ENCODE measurements at regions not wholly inside any gene's neighbourhood (a gene's known extent, or its start where the extent isn't known, plus 50 kb on each side); places are given as distances from the start of the nearest gene placed in this dataset.
"Not testable (repeated sequence)": the region's sequence is repeated elsewhere in the genome, so short reads cannot be mapped to it uniquely, and the experiment has no call there.

DNA sequence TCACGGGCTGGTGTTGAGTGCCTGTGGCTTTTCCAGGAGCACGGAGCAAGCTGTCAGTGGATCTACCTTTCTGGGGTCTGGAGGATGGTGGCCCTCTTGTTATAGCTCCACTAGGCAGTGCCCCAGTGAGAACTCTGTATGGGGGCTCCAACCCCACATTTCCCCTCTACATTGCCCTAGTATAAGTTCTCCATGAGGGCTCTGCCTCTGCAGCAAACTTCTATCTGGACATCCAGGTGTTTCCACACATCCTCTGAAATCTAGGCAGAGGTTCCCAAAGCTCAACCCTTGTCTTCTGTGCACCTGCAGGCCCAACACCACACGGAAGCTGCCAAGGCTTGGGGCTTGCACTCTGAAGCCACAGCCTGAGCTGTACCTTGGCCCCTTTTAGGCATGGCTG, 157.3 kb downstream of the MRPL39 start (continued):
- no peak for TF ChIP-seq ZC3H11A (IDR thresholded peaks at IDR 0.05)
- TF ChIP-seq CEBPB (IDR thresholded peaks at IDR 0.05), result no peak

DNA sequence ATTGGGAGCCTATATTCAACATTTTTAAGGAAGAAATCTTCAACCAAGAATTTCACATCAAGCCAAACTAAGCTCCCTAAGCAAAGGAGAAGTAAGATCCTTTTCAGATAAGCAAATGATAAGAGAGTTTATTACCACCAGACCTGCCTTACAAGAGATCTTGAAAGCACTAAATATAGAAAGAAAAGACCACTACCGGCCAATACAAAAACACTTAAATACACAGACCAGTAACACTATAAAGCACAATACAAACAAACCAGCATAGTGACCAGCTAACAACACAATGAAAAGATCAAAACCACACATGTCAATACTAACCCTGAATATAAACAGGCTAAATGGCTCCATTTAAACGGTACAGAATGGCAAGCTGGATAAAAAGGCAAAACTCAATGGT, 165.4 kb downstream of the MRPL39 start:
- FAIRE-seq, result no peak
- ChIA-PET POLR2A (no interaction called here), CTCF (no interaction called here)
- Histone ChIP-seq H3K4me2 (no peak overlapping the region), H3K4me3 (no peak overlapping the region), H3K27ac (no peak overlapping the region), H3K4me1 (no peaks in the 10 kb centered on the region), H3K9me3 (no peaks in the 10 kb centered on the region)
- TF ChIP-seq CHD4 (IDR thresholded peaks at IDR 0.05; ENCODE audit: borderline replicate concordance), result no peak
- WGBS (ENCODE audit: missing lambda C conversion rate), result 3% methylated on average over 2 of the region's 2 CpGs
- ATAC-seq, result no peak
- no peak for DNase-seq (ENCODE audit: low read depth in 1 of 2, low spot score in 1 of 2)

GRCh38 chr21:25437465-25437864, 169.8 kb downstream of the MRPL39 start:
- DNase-seq (ENCODE audit: low read depth in 1 of 2, low spot score in 1 of 2); CTCF ChIA-PET; H3K9me3 ChIP-seq; H3K27ac ChIP-seq; FAIRE-seq; H3K4me3 ChIP-seq; H3K4me2 ChIP-seq; H3K4me1 ChIP-seq; ATAC-seq; POLR2A ChIA-PET: not testable (repeated sequence)
- 2% methylated on average over 2 of the region's 2 CpGs for WGBS (ENCODE audit: missing lambda C conversion rate)

DNA sequence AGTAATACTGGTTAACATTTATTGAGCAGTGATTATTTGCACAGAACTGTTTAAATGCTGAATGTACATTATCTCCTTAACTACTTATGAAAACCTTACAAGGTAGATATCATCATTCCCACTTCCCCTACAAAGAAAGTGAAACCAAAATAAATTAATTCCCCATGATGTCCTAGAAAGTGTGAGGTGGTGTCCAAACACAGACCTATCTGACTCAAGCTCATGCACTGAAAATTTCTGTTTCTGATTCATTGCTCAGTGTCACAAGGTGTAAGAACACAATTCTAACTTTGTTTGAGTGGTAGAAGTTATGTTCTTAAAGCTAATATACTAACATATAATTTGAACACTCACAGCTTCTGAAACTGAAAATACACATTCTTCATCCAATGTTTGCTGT, 178.7 kb downstream of the MRPL39 start:
- no peak for FAIRE-seq
- no peak overlapping the region for H3K27ac ChIP-seq
- no peak overlapping the region for H3K4me2 ChIP-seq
- DNase-seq (ENCODE audit: low read depth in 1 of 2, low spot score in 1 of 2), result no peak
- no peaks in the 10 kb centered on the region for H3K4me1 ChIP-seq
- POLR2A ChIA-PET, result no interaction called here
- H3K4me3 ChIP-seq, result no peak overlapping the region
- no peaks in the 10 kb centered on the region for H3K9me3 ChIP-seq
- TF ChIP-seq KDM1A (IDR thresholded peaks at IDR 0.05; ENCODE audit: low read depth), result no peak
- no peak for TF ChIP-seq BHLHE40 (IDR thresholded peaks at IDR 0.05; ENCODE audit: low read depth, low read length)
- no peak for ATAC-seq
- CTCF ChIA-PET, result no interaction called here

DNA sequence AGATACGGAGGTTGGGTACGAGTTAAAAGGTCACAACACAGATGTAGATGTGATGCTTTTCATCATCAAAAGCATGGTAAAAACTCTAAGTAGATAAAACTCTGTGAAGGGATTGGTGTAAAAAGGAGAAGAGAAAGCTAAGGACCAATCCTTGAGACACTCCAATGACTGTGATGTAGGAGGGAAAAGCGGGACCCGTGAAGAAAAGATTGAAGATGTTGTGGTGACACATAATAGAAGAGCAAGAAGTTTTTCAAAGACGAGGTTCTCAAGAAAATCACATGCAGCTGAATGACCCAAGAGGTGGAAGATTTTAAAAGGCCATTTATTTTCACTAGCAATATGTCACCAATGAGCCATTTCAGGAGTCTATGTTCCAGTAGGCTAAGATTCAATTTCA, 179.5 kb downstream of the MRPL39 start:
- FAIRE-seq, result no peak
- no peaks in the 10 kb centered on the region for H3K9me3 ChIP-seq
- ChIA-PET POLR2A (no interaction called here), CTCF (no interaction called here)
- TF ChIP-seq, protein P1, sequence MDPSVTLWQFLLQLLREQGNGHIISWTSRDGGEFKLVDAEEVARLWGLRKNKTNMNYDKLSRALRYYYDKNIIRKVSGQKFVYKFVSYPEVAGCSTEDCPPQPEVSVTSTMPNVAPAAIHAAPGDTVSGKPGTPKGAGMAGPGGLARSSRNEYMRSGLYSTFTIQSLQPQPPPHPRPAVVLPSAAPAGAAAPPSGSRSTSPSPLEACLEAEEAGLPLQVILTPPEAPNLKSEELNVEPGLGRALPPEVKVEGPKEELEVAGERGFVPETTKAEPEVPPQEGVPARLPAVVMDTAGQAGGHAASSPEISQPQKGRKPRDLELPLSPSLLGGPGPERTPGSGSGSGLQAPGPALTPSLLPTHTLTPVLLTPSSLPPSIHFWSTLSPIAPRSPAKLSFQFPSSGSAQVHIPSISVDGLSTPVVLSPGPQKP (IDR thresholded peaks at IDR 0.05; ENCODE audit: low read depth, low read length), result no peak
- TF ChIP-seq E2F6 (IDR thresholded peaks at IDR 0.05; ENCODE audit: borderline replicate concordance, low read depth), result no peak
- TF ChIP-seq CHD2 (IDR thresholded peaks at IDR 0.05; ENCODE audit: low read length, partially characterized antibody), result no peak
- H3K4me3 ChIP-seq, result no peak overlapping the region
- 0% methylated on average over 5 of the region's 5 CpGs for WGBS (ENCODE audit: missing lambda C conversion rate)
- no peak for ATAC-seq
- no peaks in the 10 kb centered on the region for H3K4me1 ChIP-seq
- no peak for DNase-seq (ENCODE audit: low read depth in 1 of 2, low spot score in 1 of 2)
- no peak overlapping the region for H3K27ac ChIP-seq
- no peak overlapping the region for H3K4me2 ChIP-seq

DNA sequence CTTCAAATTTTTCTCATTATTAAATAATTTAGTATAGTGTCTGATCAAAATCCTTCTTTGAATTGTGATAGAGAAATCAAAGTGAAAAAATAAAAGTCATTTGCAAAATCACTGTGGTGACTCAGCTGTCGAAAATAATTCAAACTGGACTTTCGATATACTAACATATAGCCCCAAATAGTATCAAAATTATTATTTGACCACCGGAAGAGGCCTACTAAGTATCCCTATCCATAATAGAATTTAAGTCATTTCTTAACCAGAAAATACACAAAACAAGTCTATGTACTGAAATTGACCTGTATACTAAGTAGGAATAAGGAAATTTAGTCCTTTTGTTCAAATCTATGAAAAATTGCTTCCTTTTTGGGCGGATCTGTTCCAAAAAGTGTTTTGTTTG, 180.7 kb downstream of the MRPL39 start:
- no peak overlapping the region for H3K27ac ChIP-seq
- TF ChIP-seq HDAC2 (IDR thresholded peaks at IDR 0.05), result no peak
- no peak for TF ChIP-seq RCOR1 (IDR thresholded peaks at IDR 0.05; ENCODE audit: low read depth, low read length)
- TF ChIP-seq PBX3 (IDR thresholded peaks at IDR 0.05), result no peak
- TF ChIP-seq FOSL2 (IDR thresholded peaks at IDR 0.05), result no peak
- TF ChIP-seq FOSL2 (CRISPR knock-in tag; IDR thresholded peaks at IDR 0.05), result no peak
- TF ChIP-seq, protein P2, sequence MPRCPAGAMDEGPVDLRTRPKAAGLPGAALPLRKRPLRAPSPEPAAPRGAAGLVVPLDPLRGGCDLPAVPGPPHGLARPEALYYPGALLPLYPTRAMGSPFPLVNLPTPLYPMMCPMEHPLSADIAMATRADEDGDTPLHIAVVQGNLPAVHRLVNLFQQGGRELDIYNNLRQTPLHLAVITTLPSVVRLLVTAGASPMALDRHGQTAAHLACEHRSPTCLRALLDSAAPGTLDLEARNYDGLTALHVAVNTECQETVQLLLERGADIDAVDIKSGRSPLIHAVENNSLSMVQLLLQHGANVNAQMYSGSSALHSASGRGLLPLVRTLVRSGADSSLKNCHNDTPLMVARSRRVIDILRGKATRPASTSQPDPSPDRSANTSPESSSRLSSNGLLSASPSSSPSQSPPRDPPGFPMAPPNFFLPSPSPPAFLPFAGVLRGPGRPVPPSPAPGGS (IDR thresholded peaks at IDR 0.05), result no peak
- TF ChIP-seq KDM5A (IDR thresholded peaks at IDR 0.05), result no peak
- TF ChIP-seq, protein P3, sequence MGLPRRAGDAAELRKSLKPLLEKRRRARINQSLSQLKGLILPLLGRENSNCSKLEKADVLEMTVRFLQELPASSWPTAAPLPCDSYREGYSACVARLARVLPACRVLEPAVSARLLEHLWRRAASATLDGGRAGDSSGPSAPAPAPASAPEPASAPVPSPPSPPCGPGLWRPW (IDR thresholded peaks at IDR 0.05), result no peak
- TF ChIP-seq NR3C1 (IDR thresholded peaks at IDR 0.05), result no peak
- H3K4me2 ChIP-seq, result no peak overlapping the region
- H3K9me3 ChIP-seq, result no peaks in the 10 kb centered on the region
- WGBS (ENCODE audit: missing lambda C conversion rate), result under 1% methylated on average over 4 of the region's 4 CpGs
- no peaks in the 10 kb centered on the region for H3K4me1 ChIP-seq
- ChIA-PET POLR2A (no interaction called here), CTCF (no interaction called here)
- no peak for ATAC-seq
- no peak for DNase-seq (ENCODE audit: low read depth in 1 of 2, low spot score in 1 of 2)
- H3K4me3 ChIP-seq, result no peak overlapping the region
- no peak for FAIRE-seq

Measured in A549 (cell line).